ENCODE measurements at regions not wholly inside any gene's neighbourhood (a gene's known extent, or its start where the extent isn't known, plus 50 kb on each side); places are given as distances from the start of the nearest gene placed in this dataset.
"Not testable (repeated sequence)": the region's sequence is repeated elsewhere in the genome, so short reads cannot be mapped to it uniquely, and the experiment has no call there.

- Histone ChIP-seq H3K27me3 (no peaks in the 10 kb centered on the region), H3K9me3 (no peaks in the 10 kb centered on the region), H3K4me1 (no peaks in the 10 kb centered on the region), H3K36me3 (no peaks in the 10 kb centered on the region), H3K27ac (no peak overlapping the region), H3K4me3 (no peak overlapping the region)
- TF ChIP-seq CTCF (IDR thresholded peaks at IDR 0.05), result no peak
- DNase-seq (no peak), ATAC-seq (no peak)
- intact Hi-C loops (cut with DNase I), result no loop called here
Measured at GRCh38 chr22:23478175-23478574, 101.9 kb downstream of the IGLL1 start.

GRCh38 chr22:23474531-23474930 lies 105.6 kb downstream of the IGLL1 start:
- DNase-seq; ATAC-seq; H3K27ac ChIP-seq; intact Hi-C loops (cut with DNase I); H3K27me3 ChIP-seq; H3K36me3 ChIP-seq; H3K4me1 ChIP-seq; H3K4me3 ChIP-seq; H3K9me3 ChIP-seq: not testable (repeated sequence)

- H3K36me3 ChIP-seq, result no peaks in the 10 kb centered on the region
- H3K27ac ChIP-seq, result no peak overlapping the region
- intact Hi-C loops (cut with DNase I), result no loop called here
- no peaks in the 10 kb centered on the region for H3K9me3 ChIP-seq
- H3K4me1 ChIP-seq, result no peaks in the 10 kb centered on the region
- ATAC-seq (no peak), DNase-seq (no peak)
- H3K4me3 ChIP-seq, result no peak overlapping the region
- TF ChIP-seq CTCF (IDR thresholded peaks at IDR 0.05), result no peak
- H3K27me3 ChIP-seq, result no peaks in the 10 kb centered on the region
Measured at GRCh38 chr22:23473901-23474300, 106.2 kb downstream of the IGLL1 start.

GRCh38 chr22:23472376-23472775 lies 107.7 kb downstream of the IGLL1 start:
- DNase-seq; H3K9me3 ChIP-seq; intact Hi-C loops (cut with DNase I): not testable (repeated sequence)

GRCh38 chr22:23471698-23472097 lies 108.4 kb downstream of the IGLL1 start:
- intact Hi-C loops (cut with DNase I), result no loop called here
- H3K36me3 ChIP-seq, result no peaks in the 10 kb centered on the region
- no peaks in the 10 kb centered on the region for H3K9me3 ChIP-seq
- no peak overlapping the region for H3K4me3 ChIP-seq
- no peak for DNase-seq
- no peak for TF ChIP-seq CTCF (IDR thresholded peaks at IDR 0.05)
- no peak for ATAC-seq
- no peak overlapping the region for H3K27ac ChIP-seq
- no peaks in the 10 kb centered on the region for H3K27me3 ChIP-seq
- no peaks in the 10 kb centered on the region for H3K4me1 ChIP-seq

More at GRCh38 chr22:23472376-23472775, 107.7 kb downstream of the IGLL1 start:
- not testable (repeated sequence) for H3K4me3 ChIP-seq, ATAC-seq, H3K4me1 ChIP-seq, H3K27ac ChIP-seq, H3K27me3 ChIP-seq, H3K36me3 ChIP-seq

- H3K4me3 ChIP-seq, result no peak overlapping the region
- ATAC-seq (no peak), DNase-seq (no peak)
- H3K27me3 ChIP-seq, result no peaks in the 10 kb centered on the region
- no peaks in the 10 kb centered on the region for H3K36me3 ChIP-seq
- intact Hi-C loops (cut with DNase I), result no loop called here
- no peak overlapping the region for H3K27ac ChIP-seq
- no peak for TF ChIP-seq CTCF (IDR thresholded peaks at IDR 0.05)
- H3K4me1 ChIP-seq, result no peaks in the 10 kb centered on the region
- no peaks in the 10 kb centered on the region for H3K9me3 ChIP-seq
Measured at GRCh38 chr22:23470811-23471389, 109.2 kb downstream of the IGLL1 start.

GRCh38 chr22:23467721-23468294 lies 112.3 kb downstream of the IGLL1 start:
- no peak for TF ChIP-seq CTCF (IDR thresholded peaks at IDR 0.05)
- Histone ChIP-seq H3K9me3 (no peaks in the 10 kb centered on the region), H3K27me3 (no peaks in the 10 kb centered on the region), H3K27ac (no peak overlapping the region), H3K36me3 (no peaks in the 10 kb centered on the region), H3K4me3 (no peak overlapping the region), H3K4me1 (no peaks in the 10 kb centered on the region)
- ATAC-seq (no peak), DNase-seq (no peak)
- intact Hi-C loops (cut with DNase I), result no loop called here

Measured in upper lobe of right lung (tissue), 1 donor.